HCT116 (cell line): ENCODE measurements at regions not wholly inside any gene's neighbourhood (a gene's known extent, or its start where the extent isn't known, plus 50 kb on each side); places are given as distances from the start of the nearest gene placed in this dataset.

Experiments used
- ATAC-seq: fragments of 200-7000 bp; cut with Tn5 transposase; 2 replicates; pipeline ENCODE4 v1.9.1; 2020; ENCODE audit warnings: mild to moderate bottlenecking, moderate library complexity
- BruUV-seq: library from RNA; stranded (reverse); fragments of 400-500 nt; replicated peaks from 2 replicates; lab custom pipeline; 2021; lab: Mats Ljungman, UMichigan
- CTCF ChIA-PET: fragments of 300-600 bp; sonication (Branson Sonifier 250); formaldehyde crosslinking; loops from one replicate; lab custom pipeline; 2021; ENCODE audit warnings: antibody characterized with exemption; lab: Charles Lee
- POLR2A ChIA-PET: fragments of 300-600, 350-600 bp; sonication (Branson Sonifier 250); formaldehyde crosslinking; loops from one replicate; lab custom pipeline; 2021; ENCODE audit warnings: antibody characterized with exemption; lab: Charles Lee
- RAD21 ChIA-PET, 2 experiments: fragments of 300-600 bp; sonication (Branson Sonifier 250); formaldehyde crosslinking; loops; one replicate each; lab custom pipeline; 2023; ENCODE audit warnings: low total read pairs in 2 of 2; ENCODE audit not compliant: uncharacterized antibody in 2 of 2, unreplicated experiment in 2 of 2, low non-redundant PET in 1 of 2; lab: Charles Lee
- DNase-seq: peaks from one replicate; pipeline ENCODE4 v3.0.0-alpha.2; 2010; ENCODE audit warnings: low read depth, low spot score
- H2AFZ ChIP-seq: fragments of 200-600 bp; shearing (Covaris generic), sonication (generic); 2 replicates; pipeline ENCODE4 v1.6.1; 2017; ENCODE audit warnings: low read depth, mixed run types, mixed read lengths, antibody characterized with exemption, low read length; ENCODE audit not compliant: poor library complexity, severe bottlenecking
- H3K27ac ChIP-seq: 2 replicates; pipeline ENCODE4 v1.5.1; 2012; ENCODE audit warnings: low read depth, low read length
- H3K27me3 ChIP-seq: fragments of 200-600 bp; sonication (generic); 2 replicates; pipeline ENCODE4 v1.6.1; 2016; ENCODE audit warnings: mixed run types, low read length, mixed read lengths; ENCODE audit not compliant: insufficient read depth
- H3K36me3 ChIP-seq, 2 experiments: fragments of 200-500 bp in 1 of 2; fragments of 200-600 bp in 1 of 2; sonication (Bioruptor generic) in 1 of 2; sonication (generic) in 1 of 2; 2 replicates each; pipeline versions ENCODE4 v1.5.1 to v1.6.1; 2014 to 2016; ENCODE audit warnings: low read length in 2 of 2, inconsistent platforms in 1 of 2, mixed read lengths in 1 of 2, mixed run types in 1 of 2; ENCODE audit not compliant: insufficient read depth in 2 of 2, control insufficient read depth in 1 of 2
- H3K4me1 ChIP-seq, 2 experiments: fragments of 200-600 bp in 1 of 2; sonication (generic) in 1 of 2; 2 replicates each; pipeline versions ENCODE4 v1.5.1 to v1.6.1; 2012 to 2017; ENCODE audit warnings: low read length in 2 of 2, inconsistent platforms in 1 of 2, mild to moderate bottlenecking in 1 of 2, mixed read lengths in 1 of 2, mixed run types in 1 of 2, moderate library complexity in 1 of 2; ENCODE audit not compliant: insufficient read depth in 2 of 2, control insufficient read depth in 1 of 2
- H3K4me2 ChIP-seq: fragments of 200-600 bp; sonication (generic); 2 replicates; pipeline ENCODE4 v1.6.1; 2017; ENCODE audit warnings: mixed run types, low read length, mixed read lengths
- H3K4me3 ChIP-seq, 2 experiments: fragments of 200-600 bp in 1 of 2; sonication (generic) in 1 of 2; replicated peaks in 1 of 2; 2 replicates each; pipeline ENCODE4 v1.5.1; 2011 to 2016; ENCODE audit warnings: low read length in 2 of 2, control low read depth in 1 of 2, low read depth in 1 of 2, mild to moderate bottlenecking in 1 of 2, mixed read lengths in 1 of 2, mixed run types in 1 of 2
- H3K79me2 ChIP-seq: fragments of 200-600 bp; sonication (generic); 2 replicates; pipeline ENCODE4 v1.6.1; 2017; ENCODE audit warnings: mild to moderate bottlenecking, mixed run types, low read length, moderate library complexity, mixed read lengths; ENCODE audit not compliant: insufficient read depth
- H3K9ac ChIP-seq: fragments of 200-600 bp; sonication (generic); 2 replicates; pipeline ENCODE4 v1.6.1; 2016; ENCODE audit warnings: low read length, mixed read lengths
- H3K9me2 ChIP-seq: fragments of 200-600 bp; sonication (generic), shearing (Covaris generic); 2 replicates; pipeline ENCODE4 v1.6.1; 2017; ENCODE audit warnings: mixed run types, mild to moderate bottlenecking, moderate library complexity; ENCODE audit not compliant: insufficient read depth
- H3K9me3 ChIP-seq, 2 experiments: fragments of 200-500 bp in 1 of 2; fragments of 200-600 bp in 1 of 2; sonication (Bioruptor generic) in 1 of 2; sonication (generic) in 1 of 2; 2 replicates each; pipeline ENCODE4 v1.6.1; 2014 to 2017; ENCODE audit warnings: low read length in 2 of 2, mixed read lengths in 2 of 2, inconsistent platforms in 1 of 2, low read depth in 1 of 2, mild to moderate bottlenecking in 1 of 2, mixed run types in 1 of 2, moderate library complexity in 1 of 2; ENCODE audit not compliant: control insufficient read depth in 1 of 2, insufficient read depth in 1 of 2
- H4K20me1 ChIP-seq: fragments of 200-600 bp; sonication (generic), shearing (Covaris generic); 2 replicates; pipeline ENCODE4 v1.6.1; 2017; ENCODE audit warnings: mixed run types, mild to moderate bottlenecking, moderate library complexity; ENCODE audit not compliant: insufficient read depth
- CBX3 ChIP-seq: IDR thresholded peaks from 2 replicates; pipeline ENCODE4 v1.6.1; 2012; ENCODE audit warnings: low read depth
- CEBPB ChIP-seq: IDR thresholded peaks from 2 replicates; pipeline ENCODE4 v1.6.1; 2012; ENCODE audit warnings: low read depth
- FOSL1 ChIP-seq: IDR thresholded peaks from 2 replicates; pipeline ENCODE4 v1.6.1; 2012; ENCODE audit warnings: low read depth
- JUND ChIP-seq: IDR thresholded peaks from 2 replicates; pipeline ENCODE4 v1.6.1; 2012
- POLR2AphosphoS5 ChIP-seq: IDR thresholded peaks from 2 replicates; pipeline ENCODE4 v1.6.1; 2011; ENCODE audit warnings: mild to moderate bottlenecking, low read depth, low read length, moderate library complexity
- RAD21 ChIP-seq: IDR thresholded peaks from 2 replicates; pipeline ENCODE4 v1.6.1; 2012; ENCODE audit warnings: low read depth, mild to moderate bottlenecking
- TCF7L2 ChIP-seq: IDR thresholded peaks from 2 replicates; pipeline ENCODE4 v1.7.0; 2011; ENCODE audit warnings: borderline replicate concordance, inconsistent platforms; ENCODE audit not compliant: insufficient read depth, insufficient read length; ENCODE audit errors: extremely low read depth
- intact Hi-C: fragments of 100-400 bp; cut with micrococcal nuclease; formaldehyde crosslinking; loops from 2 replicates; pipeline ENCODE4 v1.10.0; 2022
- TF ChIP-seq, protein P1 (sequence below): IDR thresholded peaks from 2 replicates; pipeline ENCODE4 v1.6.1; 2011; ENCODE audit warnings: mild to moderate bottlenecking, low read length, moderate library complexity; ENCODE audit not compliant: insufficient replicate concordance; ENCODE audit errors: extremely low read depth
- TF ChIP-seq, protein P2 (sequence below): IDR thresholded peaks from 2 replicates; pipeline ENCODE4 v1.6.1; 2012

DNA sequence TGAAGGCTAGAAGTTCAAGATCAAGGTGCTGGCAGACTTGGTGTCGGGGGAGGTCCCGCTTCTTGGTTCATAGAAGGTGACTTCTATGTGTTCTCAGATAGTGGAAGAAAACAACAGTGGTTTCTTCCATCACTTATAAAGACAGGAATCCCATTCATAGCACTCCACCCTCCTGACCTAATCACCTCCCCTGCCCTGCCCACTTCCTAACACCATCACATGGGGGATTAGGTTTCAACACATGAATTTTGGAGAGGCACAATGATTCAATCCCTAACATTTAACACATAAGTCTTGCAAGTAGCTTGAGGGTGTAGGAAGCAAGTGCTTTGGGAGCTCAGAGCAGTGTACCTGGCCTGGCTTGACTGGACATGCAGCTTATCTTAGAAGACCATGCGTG is 142.8 kb upstream of the TSHZ3 start:
- Histone ChIP-seq H3K4me2 (no peak overlapping the region), H4K20me1 (no peaks in the 10 kb centered on the region), H3K9me2 (no peaks in the 10 kb centered on the region), H3K79me2 (no peaks in the 10 kb centered on the region), H3K27ac (no peak overlapping the region), H3K9me3 (peaks cover 8 to 20% of the 10 kb centered on the region in 2 experiments; a peak in 2 of 4 replicates), H3K4me1 (no peaks in the 10 kb centered on the region), H2AFZ (no peak overlapping the region), H3K9ac (no peak overlapping the region), H3K36me3 (no peaks in the 10 kb centered on the region), H3K27me3 (no peaks in the 10 kb centered on the region), H3K4me3 (no peak overlapping the region)
- TF ChIP-seq, protein P1, sequence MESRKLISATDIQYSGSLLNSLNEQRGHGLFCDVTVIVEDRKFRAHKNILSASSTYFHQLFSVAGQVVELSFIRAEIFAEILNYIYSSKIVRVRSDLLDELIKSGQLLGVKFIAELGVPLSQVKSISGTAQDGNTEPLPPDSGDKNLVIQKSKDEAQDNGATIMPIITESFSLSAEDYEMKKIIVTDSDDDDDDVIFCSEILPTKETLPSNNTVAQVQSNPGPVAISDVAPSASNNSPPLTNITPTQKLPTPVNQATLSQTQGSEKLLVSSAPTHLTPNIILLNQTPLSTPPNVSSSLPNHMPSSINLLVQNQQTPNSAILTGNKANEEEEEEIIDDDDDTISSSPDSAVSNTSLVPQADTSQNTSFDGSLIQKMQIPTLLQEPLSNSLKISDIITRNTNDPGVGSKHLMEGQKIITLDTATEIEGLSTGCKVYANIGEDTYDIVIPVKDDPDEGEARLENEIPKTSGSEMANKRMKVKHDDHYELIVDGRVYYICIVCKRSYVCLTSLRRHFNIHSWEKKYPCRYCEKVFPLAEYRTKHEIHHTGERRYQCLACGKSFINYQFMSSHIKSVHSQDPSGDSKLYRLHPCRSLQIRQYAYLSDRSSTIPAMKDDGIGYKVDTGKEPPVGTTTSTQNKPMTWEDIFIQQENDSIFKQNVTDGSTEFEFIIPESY, result no peak
- TF ChIP-seq TCF7L2, result no peak
- no peak for TF ChIP-seq POLR2AphosphoS5
- TF ChIP-seq CEBPB, result no peak
- no peak for TF ChIP-seq JUND
- no peak for TF ChIP-seq FOSL1
- TF ChIP-seq, protein P2, sequence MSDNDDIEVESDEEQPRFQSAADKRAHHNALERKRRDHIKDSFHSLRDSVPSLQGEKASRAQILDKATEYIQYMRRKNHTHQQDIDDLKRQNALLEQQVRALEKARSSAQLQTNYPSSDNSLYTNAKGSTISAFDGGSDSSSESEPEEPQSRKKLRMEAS, result no peak
- ChIA-PET RAD21 (no interaction called here), POLR2A (no interaction called here), CTCF (no interaction called here)
- BruUV-seq, result no TSS peak
- ATAC-seq, result no peak
- intact Hi-C loops, result no loop called here
- DNase-seq, result no peak

DNA sequence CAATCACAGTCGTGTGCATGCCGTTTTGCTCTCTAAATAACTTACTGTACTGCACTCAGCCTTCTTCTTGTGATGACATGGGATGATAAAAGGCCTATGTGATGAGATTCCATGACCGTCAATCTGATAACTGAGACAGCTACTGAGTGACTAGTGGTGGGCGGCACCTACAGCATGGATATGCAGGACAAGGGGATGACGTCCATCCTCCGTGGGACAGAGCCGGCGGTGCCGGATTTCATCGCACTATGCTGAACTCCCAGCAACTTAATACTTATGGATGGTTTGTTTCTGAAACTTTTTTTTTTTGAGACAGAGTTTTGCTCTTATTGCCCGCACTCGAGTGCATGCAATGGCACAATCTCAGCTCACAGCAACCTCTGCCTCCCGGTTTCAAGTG is 146.8 kb upstream of the TSHZ3 start:
- Histone ChIP-seq H3K4me1 (no peaks in the 10 kb centered on the region), H4K20me1 (no peaks in the 10 kb centered on the region), H3K79me2 (no peaks in the 10 kb centered on the region), H3K27me3 (no peaks in the 10 kb centered on the region), H3K36me3 (no peaks in the 10 kb centered on the region), H3K9me3 (peaks cover 9 to 27% of the 10 kb centered on the region in 2 experiments; a peak in 2 of 4 replicates), H2AFZ (no peak overlapping the region), H3K27ac (no peak overlapping the region), H3K9me2 (no peaks in the 10 kb centered on the region), H3K4me2 (no peak overlapping the region), H3K4me3 (no peak overlapping the region), H3K9ac (no peak overlapping the region)
- ATAC-seq (no peak), DNase-seq (no peak)
- CTCF ChIA-PET, result no interaction called here
- RAD21 ChIA-PET, result no interaction called here
- no TSS peak for BruUV-seq
- no peak for TF ChIP-seq CBX3
- no peak for TF ChIP-seq RAD21
- POLR2A ChIA-PET, result no interaction called here
- intact Hi-C loops, result no loop called here
